GM12872 (cell line): ENCODE measurements at regions not wholly inside any gene's neighbourhood (a gene's known extent, or its start where the extent isn't known, plus 50 kb on each side); places are given as distances from the start of the nearest gene placed in this dataset.

Experiments used
- CTCF ChIP-seq: IDR thresholded peaks from 3 replicates; pipeline ENCODE4 v1.5.1; 2011; ENCODE audit warnings: low read depth, mild to moderate bottlenecking, low read length, moderate library complexity; ENCODE audit not compliant: insufficient read depth

GRCh38 chr1:208433971-208434370, 189.8 kb upstream of the PLXNA2 start:
- TF ChIP-seq CTCF, result no peak

- TF ChIP-seq CTCF, result no peak
These were observed 193.2 kb upstream of the PLXNA2 start for GRCh38 chr1:208437401-208437800.

- no peak for TF ChIP-seq CTCF
These were observed 194.0 kb upstream of the PLXNA2 start for GRCh38 chr1:208438112-208438699.

GRCh38 chr1:208445758-208446203, 201.6 kb upstream of the PLXNA2 start:
- no peak for TF ChIP-seq CTCF

- no peak for TF ChIP-seq CTCF
These were observed 202.1 kb upstream of the PLXNA2 start for GRCh38 chr1:208446271-208446691.

GRCh38 chr1:208448425-208448824, 204.2 kb upstream of the PLXNA2 start:
- no peak for TF ChIP-seq CTCF

- TF ChIP-seq CTCF, result no peak
These were observed 205.8 kb upstream of the PLXNA2 start for GRCh38 chr1:208449951-208450350.
